NCI-H526 treated with DMSO at 0.1 percent for 48 hours (cell line): ENCODE measurements at regions not wholly inside any gene's neighbourhood (a gene's known extent, or its start where the extent isn't known, plus 50 kb on each side); places are given as distances from the start of the nearest gene placed in this dataset.

Experiments
- DNase-seq: peaks from one replicate; lab custom pipeline; 2025; lab: John Stamatoyannopoulos, UW

DNA sequence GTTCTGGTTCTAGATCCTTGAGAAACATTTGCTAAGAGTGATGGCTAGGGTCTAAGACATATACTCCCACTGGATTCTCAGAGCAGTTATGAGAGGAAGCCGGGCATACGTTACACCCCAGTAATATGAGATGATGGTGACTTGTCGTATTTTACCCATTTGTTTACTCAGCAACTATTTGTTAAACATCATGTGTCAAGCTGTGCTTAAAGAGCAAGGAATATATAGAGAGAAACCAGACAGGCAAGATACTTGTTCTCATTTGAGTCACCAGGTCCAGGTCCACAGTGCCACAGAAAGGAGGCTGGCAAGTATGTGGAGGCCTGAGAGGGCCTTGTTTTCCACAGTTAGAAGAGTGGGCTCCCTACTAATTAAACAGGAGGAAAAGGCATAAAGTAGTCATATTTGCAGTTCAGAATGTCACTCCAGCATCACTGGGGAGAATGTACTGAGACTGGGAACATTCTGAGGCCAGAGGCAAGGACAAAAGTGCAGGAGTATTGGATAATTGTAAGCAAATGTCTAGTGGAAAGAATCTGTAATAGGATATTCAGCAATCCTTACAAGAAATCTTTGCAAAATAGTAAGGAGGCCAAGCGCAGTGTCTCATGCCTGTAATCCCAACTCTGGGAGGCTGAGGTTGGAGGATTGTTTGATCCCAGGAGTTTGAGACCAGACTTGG lies 142.2 kb downstream of the IRS2 start:
- DNase-seq: no peak

DNA sequence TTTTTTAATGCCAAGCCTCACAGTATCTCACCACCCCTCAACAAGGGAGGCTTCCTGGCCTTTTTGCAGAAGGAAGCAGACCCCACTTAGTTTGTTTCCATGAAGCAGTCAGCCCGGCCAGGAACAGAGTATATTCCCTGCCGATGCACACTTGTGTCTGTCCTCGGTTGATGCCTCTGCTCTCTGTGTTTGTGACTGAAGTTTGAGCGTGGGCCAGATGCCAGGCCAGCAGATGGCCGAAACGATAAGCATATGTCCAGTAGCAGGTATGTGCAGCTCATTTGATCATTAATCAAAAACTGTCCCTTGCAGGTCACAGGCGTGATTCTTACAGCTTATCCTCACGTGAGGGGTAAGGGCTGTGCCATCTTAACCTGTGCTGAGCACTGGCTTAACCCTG lies 144.0 kb downstream of the IRS2 start:
- DNase-seq: no peak

DNA sequence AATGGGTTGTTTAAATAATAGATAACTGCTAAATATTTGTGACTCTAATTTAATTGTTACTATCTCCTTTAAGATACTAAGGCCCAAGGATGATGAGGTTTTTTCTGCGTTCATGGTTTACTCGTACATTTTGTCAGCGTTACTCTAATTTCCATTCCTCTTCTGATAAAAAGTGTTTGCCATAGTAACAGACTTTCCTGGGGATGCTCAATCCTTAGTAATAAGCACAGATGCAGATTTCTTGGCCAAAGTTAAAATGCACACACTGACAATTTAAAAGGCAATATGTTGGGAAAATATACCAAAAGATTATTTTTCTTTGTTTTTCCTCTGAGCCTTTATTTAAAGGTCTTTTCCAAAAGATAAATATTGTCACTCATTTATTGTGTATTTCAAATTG lies 149.6 kb downstream of the IRS2 start:
- DNase-seq: no peak

DNA sequence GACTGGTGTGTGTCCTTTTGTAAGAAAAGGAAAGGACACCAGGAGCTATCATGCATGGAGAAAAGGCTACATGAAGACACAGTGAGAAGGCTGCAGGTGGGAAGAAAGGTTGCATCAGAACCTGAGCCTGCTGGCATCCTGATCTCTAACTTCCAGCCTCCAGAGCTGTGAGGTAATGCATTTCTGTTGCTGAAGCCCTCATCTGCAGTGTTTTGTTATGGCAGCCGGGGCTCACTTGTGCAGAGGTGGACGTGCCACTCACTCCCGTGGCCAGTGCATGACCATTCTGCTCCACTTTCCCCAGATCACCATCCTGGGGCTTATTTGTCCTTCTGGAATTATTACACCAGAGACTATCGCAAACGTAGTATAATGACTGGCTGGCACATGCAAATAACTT lies 155.3 kb downstream of the IRS2 start:
- no peak for DNase-seq

DNA sequence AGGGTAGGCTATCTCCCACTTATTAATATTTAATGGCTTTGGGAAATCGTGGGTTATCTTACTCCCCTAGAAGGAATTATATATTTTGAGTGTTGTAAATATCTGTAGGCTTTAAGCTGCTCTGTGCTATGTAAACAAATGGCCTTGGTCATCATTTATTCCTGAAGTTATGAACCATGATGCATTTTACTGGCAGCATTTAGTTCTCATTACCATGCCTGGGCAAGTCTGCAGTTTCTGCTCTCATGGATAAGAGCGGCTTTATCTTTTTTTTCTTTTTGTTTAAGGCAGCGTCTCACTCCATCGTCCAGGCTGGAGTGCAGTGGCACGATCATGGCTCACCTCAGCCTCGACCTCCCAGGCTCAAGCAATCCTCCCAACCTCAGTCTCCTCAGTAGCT lies 156.1 kb downstream of the IRS2 start:
- peak; percentile 41 for DNase-seq

DNA sequence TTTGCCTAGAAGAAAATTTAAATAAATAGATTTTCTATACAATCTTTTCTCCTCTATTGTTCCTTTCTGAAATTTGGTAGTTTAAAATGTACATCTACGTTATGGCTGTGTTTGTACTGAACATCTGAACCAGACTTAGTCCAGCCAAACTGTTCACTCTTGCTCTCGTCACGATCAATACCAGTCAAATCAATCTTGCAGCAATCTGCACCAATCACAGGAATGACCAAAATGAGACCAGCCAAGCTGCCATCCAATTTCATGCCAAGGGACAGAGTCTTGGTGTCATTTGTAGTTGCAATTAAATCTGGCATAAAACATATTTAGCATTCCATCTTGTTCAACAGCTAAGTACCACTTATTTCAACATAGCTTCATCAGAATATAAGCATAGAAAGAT lies 156.6 kb downstream of the IRS2 start:
- no peak for DNase-seq

DNA sequence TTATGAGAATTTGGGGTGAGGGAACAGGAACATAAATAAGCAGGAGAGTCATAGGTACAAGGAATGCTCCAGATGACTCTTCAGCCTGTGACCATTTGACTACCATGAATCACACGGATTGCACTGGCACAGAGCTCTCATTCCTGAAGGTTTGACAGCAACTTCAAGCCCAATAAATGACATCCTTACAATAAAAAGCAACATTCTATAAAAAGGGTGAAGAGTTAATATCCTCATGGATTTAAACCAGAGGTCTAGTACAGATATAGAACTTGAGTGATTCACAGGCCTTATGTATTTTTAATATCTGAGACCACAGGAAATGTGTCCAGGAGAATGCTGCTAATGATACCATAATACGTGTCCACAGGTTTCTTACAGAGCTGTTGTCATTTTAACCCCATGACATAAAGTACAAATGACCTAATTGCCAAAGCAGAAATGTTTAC lies 158.1 kb downstream of the IRS2 start:
- no peak for DNase-seq

DNA sequence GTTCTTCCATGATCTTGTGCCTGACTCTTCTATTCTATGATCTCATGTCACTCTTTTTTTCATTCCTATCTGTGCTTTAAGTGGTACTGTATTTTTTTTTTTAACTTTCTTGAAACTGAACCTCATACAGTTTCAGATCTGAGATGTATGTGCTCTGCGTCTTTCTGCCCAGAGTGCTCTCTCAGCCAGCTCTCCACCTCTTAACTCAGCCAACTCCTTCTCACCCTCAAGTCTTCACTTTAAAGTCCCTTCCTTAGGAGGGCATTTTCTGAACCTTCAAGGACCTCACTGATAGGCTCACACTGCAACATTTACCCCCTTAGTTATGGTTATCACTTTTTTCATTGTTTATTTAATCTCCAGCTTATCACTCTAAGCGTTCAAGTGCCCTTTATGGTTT lies 158.7 kb downstream of the IRS2 start:
- DNase-seq: no peak

DNA sequence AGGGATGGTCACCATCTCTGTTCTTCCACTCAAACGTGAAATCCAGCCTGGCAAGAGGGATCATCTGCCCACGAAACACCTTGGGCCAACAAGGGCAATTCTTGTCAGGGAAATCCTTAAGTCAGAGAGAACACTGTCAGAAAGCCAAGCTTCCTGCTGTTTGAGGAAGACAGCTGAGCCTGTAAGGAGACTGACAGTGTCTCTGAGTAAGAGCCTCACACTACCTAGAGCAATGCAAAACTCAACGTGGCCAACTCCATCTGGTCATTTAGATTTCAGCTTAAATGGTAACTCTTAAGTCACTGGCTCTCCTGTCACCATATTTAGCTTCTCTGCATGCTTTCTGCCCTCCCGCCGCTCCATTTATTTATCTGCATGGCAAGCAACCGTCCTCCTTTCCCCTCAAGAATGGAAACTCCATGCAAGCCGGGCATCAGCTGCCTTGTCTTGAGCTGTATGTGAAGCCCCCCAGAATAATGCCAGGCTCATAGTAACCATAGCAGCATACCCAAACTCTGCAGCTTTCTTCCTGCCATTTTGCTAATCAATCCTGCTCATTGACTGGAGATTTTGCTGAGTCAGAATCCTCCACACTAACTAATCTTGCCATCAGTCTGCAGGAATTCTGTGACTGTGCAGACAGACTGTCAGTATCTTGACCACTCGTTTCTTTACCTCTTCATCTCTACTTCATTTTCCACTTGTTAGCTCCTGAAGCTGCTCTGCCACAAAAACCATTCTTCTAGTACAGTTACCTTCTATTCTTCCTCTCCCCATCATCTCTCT lies 159.8 kb downstream of the IRS2 start:
- DNase-seq: no peak

DNA sequence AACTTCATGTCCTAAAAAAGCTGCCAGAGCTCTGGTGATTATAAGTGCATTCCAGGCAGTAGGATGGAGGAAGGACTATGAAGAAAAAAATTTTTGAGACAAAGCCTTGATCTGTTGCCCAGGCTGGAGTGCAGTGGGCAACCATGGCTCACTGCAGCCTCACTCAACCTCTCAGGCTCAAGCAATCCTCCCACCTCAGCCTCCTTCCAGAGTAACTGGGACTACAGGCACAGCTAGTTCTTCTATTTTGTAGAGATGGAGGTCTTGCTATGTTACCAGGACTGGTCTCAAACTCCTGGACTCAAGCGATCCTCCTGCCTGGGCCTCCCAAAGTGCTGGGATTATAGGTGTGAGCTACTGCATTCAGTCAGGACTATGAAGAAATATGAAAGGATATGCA lies 161.2 kb downstream of the IRS2 start:
- no peak for DNase-seq

DNA sequence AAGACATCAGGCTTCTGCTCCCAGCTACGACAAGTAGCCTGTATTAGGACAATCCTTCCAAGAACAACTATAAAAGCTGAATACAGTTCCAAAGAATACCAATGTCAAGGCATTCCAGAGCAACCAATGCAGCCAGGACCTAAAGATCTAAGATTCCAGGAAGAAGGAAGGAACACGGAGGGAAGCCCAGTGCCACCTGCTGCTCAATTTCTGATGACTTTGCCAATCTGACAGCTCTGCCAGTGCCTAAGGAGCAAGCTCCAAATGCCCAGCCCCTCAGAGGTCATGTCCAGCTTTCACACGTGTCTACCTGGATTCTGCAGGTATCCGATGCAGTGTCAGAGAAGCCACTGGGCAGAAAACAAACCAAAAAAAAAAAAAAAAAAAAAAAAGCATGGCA lies 164.4 kb downstream of the IRS2 start:
- DNase-seq: no peak

DNA sequence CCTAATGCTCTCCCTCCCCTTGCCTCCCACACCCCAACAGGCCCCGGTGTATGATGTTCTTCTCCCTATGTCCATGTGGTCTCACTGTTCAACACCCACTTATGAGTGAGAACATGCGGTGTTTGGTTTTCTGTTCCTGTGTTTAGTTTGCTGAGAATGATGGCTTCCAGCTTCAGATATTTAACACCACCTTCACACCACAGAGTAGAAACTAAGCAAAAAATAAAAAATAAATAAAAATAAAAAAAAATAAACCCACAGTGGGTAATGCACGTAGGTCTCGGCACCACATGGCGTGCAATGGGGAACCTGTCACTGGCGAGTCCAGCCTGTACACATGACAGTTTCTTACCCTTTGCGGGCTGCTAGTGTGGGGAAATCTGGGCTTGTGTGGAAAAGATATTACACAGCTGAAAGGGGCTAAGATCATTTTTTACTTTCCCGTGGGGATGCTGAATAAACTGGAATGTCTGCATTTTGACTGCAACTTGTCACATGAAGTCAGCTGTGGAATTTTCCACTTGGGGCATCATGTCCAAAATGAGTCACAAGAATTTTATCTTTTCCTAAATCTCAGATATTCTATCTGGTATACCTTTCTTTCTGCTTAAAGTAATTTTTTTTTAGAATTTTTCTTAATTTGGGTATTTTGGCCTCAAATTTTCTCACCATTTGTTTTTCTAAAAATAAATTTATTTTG lies 170.5 kb downstream of the IRS2 start:
- no peak for DNase-seq

DNA sequence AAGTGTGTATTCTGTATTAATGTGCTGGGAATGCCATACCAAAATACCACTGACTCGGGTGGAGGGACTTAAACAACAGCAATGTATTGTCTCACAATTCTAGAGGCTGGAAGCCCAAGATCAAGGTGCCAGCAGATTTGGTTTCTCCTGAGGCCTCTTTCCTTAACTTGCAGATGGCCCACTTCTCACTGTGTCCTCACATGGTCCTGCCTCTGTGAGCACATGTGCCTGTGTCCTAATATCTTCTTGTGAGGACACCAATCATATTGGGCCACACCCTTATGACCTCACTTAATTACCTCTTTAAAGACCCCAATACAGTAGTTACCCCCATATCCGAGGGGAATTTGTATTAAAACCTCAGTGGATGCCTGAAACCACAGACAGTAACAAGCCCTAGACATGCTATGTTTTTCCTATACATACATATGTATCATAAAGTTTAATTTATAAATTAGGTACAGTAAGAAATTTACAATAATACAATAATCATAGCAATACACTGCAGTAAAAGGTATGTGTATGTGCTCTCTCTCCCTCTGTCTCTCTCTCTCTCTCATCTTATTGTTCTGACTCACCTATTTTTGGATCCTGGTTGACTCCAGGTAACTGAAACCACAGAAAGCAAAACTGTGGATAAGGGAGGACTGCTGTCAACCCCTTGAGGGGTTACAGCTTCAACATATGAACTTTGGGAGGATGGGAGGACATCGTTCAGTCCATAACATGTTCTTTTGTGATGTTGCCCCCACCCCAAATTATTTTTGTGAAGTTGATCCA lies 174.3 kb downstream of the IRS2 start:
- DNase-seq: no peak

DNA sequence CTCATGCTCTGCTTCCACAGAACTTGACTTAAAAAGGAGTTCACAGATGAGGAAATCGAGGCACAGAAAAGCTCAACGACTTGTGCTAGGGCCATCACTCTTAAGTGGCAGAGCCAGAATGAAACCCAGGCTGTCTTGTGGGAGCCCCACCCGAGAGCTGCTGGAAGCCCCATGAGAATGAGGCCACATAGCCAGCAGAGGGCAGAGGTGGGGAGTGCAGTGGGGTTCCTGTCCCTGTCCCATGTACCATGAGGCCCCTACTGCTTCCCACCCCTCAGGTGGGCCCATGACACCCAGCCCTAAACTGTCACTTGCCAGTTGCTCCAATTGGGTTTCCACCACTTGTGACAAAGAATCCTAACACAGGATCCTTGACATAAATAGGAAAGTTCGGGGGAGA lies 175.9 kb downstream of the IRS2 start:
- DNase-seq: peak; percentile 17

DNA sequence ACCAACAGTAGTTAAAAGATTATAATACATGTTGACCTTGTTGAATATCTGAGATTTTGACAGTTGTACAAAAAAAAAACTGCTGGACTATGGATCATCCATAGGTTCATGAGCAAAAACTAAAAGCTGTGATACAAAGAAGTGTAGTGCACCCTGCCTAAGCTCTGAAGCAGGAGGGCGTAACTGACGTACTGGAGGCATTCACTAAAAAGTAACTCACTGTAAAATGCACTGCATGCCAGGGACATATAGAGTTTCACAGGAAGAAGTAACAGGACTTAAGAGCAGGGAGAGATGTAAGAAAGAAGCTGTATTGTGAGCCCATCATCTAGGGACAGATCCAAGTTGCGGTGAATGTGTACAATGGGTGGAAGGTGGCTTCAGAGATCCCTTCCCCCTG lies 177.9 kb downstream of the IRS2 start:
- no peak for DNase-seq

DNA sequence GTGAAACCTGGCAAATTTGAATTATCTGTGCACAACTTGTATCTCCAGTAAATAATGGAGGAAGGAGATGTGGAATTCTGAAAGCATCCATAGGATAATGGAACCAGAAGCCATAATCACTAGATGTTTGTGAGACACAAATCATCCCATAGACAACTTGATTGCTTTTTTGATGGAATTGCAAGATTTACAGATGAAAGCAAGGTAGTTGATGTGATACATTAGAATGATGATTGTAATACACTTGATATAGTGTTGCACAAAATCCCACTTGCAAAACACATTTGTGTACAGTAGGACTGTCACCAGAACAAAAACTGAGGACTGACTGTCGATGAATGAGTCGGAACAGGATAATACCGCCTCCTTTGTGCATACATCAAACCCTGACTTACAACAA lies 178.3 kb downstream of the IRS2 start:
- no peak for DNase-seq

DNA sequence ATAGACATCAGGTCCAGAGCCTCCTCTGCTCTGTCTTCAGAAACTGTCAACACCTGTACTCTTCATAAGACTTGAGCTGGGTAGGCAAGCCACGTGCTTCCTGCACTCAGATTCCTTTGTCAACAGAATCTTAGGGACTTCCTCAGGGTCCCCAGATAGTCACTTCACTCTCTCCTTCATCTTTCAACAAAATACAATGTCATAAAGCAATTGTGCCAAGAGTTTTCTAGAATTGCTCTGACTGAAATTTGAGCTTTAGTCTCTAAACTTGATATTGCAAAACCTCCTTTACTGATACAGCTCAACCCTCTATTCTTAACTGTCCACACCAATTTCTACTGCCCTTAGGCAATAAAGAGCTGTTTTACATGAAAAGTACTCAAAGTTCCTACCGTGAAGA lies 179.9 kb downstream of the IRS2 start:
- DNase-seq: no peak

DNA sequence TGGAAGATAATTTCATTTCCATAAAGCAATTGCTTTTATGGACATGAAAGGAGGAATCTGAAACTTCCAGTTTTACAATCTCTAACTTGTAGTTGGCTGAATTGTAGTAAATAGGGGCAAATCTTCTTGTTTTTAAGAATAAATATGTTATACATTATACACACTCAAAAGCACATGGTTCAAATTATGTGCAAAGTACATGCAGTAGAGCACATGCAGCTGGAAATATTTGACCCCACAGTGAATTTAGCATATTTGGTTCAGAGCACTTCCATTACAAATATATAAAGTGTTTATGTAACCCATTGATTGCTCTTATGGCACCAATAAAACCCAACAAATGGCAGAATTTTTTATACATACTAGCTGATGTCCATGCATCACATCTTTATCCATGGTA lies 180.5 kb downstream of the IRS2 start:
- no peak for DNase-seq

DNA sequence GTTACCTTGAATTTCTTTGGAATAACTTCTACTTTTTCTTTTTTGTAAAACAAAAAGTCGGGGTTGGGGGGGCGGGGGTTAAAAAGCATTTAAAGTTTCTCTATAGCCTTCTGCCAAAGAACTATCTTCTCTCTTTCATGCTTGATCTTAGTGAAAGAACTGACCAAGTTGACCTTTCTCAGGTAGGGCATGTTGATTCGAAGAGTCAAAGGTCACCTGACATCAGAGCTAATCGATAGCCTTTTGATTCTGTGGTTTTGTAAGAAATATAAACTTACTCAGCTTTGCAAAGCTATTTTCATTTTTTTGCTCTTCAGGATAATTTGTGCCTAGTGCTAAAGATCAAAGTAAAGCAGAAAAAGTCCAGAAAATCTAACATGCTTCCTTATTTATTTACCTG lies 181.5 kb downstream of the IRS2 start:
- no peak for DNase-seq

DNA sequence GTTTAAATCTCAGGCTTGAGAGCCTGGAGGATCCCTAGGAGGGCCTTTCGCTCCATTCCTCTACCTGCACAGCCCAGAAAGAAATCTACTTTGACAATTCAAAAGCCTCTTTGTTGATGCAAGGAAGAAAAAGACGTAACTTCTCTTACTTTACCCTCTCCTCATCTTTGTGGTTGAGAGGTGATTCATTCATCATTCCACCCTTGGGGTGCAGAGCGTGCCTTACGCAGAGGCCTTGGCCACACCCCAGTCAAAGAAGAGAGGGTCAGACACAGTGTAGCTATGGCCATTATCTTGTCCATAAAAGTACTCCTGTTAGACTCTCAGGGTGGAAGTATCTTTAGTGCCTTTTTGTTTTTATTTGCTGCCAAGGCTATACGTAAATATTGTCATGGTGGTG lies 184.0 kb downstream of the IRS2 start:
- DNase-seq: no peak

DNA sequence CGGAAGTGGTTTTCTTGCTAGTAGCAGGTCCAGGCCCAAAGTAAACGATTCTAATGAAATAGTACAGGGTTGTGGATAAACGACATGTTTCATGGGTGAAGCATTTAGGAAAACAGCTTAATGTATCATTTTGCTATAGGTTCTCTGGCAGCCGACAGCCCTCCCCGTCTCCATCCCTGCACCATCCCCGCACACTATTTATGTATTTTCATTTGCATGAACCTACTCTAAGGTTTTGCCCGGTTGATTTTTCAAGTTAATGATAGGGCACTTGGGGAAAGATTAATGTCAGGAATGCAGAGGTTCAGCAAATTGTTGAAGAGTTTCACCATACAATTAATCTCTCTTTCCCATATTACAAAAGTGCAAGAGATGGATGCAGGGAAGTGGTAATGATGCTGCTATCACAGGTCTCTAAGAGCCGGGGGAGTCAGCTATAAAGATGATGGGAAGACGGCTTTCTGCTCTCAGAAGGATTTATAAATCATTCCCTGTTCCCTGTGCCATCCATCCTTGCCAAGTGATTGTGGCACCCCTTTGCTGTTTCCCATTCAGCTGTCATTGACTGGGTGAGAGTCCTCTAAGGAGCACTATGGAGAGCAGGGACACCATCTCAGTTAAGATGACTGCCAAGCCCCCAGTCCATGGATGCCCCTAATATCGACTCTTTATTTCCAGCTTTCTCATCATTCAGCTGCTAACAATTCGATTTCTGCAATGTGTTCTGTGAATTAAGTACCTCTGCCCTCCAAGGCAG lies 186.3 kb downstream of the IRS2 start:
- DNase-seq: no peak

DNA sequence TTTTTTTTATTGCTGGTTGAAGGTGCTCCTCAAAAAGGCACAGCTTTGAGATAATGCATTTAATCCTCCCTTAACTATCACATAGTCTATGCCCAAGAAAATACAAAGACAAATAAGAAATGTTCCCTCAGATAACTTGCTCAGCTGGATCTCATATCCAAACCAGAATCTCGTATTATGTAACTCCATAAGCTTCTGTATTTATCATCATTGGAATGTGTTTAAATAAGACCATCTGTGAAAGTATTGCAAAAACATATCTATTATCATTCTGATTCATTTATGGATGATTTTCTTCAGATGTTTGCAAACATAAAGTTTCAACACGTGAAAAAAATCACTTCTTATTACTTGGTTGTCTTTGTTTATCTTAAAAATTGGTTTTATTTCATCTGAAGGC lies 190.9 kb downstream of the IRS2 start:
- no peak for DNase-seq
